ENCODE measurements at regions not wholly inside any gene's neighbourhood (a gene's known extent, or its start where the extent isn't known, plus 50 kb on each side); places are given as distances from the start of the nearest gene placed in this dataset.

- H3K36me3 ChIP-seq: no peaks in the 10 kb centered on the region
- H3K27ac ChIP-seq: no peak overlapping the region
- ATAC-seq (ENCODE audit: low FRiP score in 2 of 2) (no peak), DNase-seq (no peak)
- H3K9me3 ChIP-seq: no peaks in the 10 kb centered on the region
- TF ChIP-seq POLR2AphosphoS5 (IDR thresholded peaks at IDR 0.05) (no peak), EP300 (IDR thresholded peaks at IDR 0.05) (no peak), POLR2A (IDR thresholded peaks at IDR 0.05) (no peak), CTCF (IDR thresholded peaks at IDR 0.05) (no peak)
- H3K4me1 ChIP-seq: no peaks in the 10 kb centered on the region
- no peaks in the 10 kb centered on the region for H3K27me3 ChIP-seq
- no peak overlapping the region for H3K4me3 ChIP-seq
- 54 to 70% methylated on average over 7 of the region's 7 CpGs for WGBS, 2 donors
These were observed 733.1 kb downstream of the TYW1 start for GRCh38 chr7:67729771-67730170.

- TF ChIP-seq EP300 (IDR thresholded peaks at IDR 0.05): no peak
- no peak for TF ChIP-seq CTCF (IDR thresholded peaks at IDR 0.05)
- no peak for TF ChIP-seq POLR2A (IDR thresholded peaks at IDR 0.05)
- no peak for TF ChIP-seq POLR2AphosphoS5 (IDR thresholded peaks at IDR 0.05)
- DNase-seq (no peak), ATAC-seq (ENCODE audit: low FRiP score in 2 of 2) (no peak)
- no peaks in the 10 kb centered on the region for H3K27me3 ChIP-seq
- H3K4me3 ChIP-seq: no peak overlapping the region
- 75 to 78% methylated on average over 2 of the region's 2 CpGs for WGBS, 2 donors
- no peaks in the 10 kb centered on the region for H3K36me3 ChIP-seq
- H3K9me3 ChIP-seq: no peaks in the 10 kb centered on the region
- no peaks in the 10 kb centered on the region for H3K4me1 ChIP-seq
- H3K27ac ChIP-seq: no peak overlapping the region
These were observed 735.1 kb downstream of the TYW1 start for GRCh38 chr7:67731704-67732103.

GRCh38 chr7:67732898-67733297, 736.3 kb downstream of the TYW1 start:
- Histone ChIP-seq H3K27ac (no peak overlapping the region), H3K27me3 (no peaks in the 10 kb centered on the region), H3K9me3 (no peaks in the 10 kb centered on the region), H3K36me3 (no peaks in the 10 kb centered on the region), H3K4me1 (no peaks in the 10 kb centered on the region), H3K4me3 (no peak overlapping the region)
- ATAC-seq (ENCODE audit: low FRiP score in 2 of 2): no peak
- DNase-seq: no peak
- TF ChIP-seq CTCF (IDR thresholded peaks at IDR 0.05) (no peak), EP300 (IDR thresholded peaks at IDR 0.05) (no peak), POLR2AphosphoS5 (IDR thresholded peaks at IDR 0.05) (no peak), POLR2A (IDR thresholded peaks at IDR 0.05) (no peak)
- WGBS, 2 donors: 93 to 100% methylated on average over 1 of the region's 1 CpG

- no peaks in the 10 kb centered on the region for H3K36me3 ChIP-seq
- TF ChIP-seq POLR2A (IDR thresholded peaks at IDR 0.05): no peak
- no peak for TF ChIP-seq POLR2AphosphoS5 (IDR thresholded peaks at IDR 0.05)
- no peak for TF ChIP-seq CTCF (IDR thresholded peaks at IDR 0.05)
- no peak for TF ChIP-seq EP300 (IDR thresholded peaks at IDR 0.05)
- no peak overlapping the region for H3K4me3 ChIP-seq
- H3K4me1 ChIP-seq: no peaks in the 10 kb centered on the region
- no peak for ATAC-seq (ENCODE audit: low FRiP score in 2 of 2)
- no peaks in the 10 kb centered on the region for H3K27me3 ChIP-seq
- WGBS, 2 donors: 76 to 79% methylated on average over 3 of the region's 3 CpGs
- H3K27ac ChIP-seq: no peak overlapping the region
- no peaks in the 10 kb centered on the region for H3K9me3 ChIP-seq
- DNase-seq: no peak
These were observed 741.5 kb downstream of the TYW1 start for GRCh38 chr7:67738145-67738544.

- Histone ChIP-seq H3K36me3 (no peaks in the 10 kb centered on the region), H3K4me3 (no peak overlapping the region), H3K27me3 (no peaks in the 10 kb centered on the region), H3K27ac (no peak overlapping the region), H3K9me3 (no peaks in the 10 kb centered on the region), H3K4me1 (no peaks in the 10 kb centered on the region)
- WGBS, 2 donors: 41 to 50% methylated on average over 6 of the region's 6 CpGs
- ATAC-seq (ENCODE audit: low FRiP score in 2 of 2) (peak; percentile 26 to 91), DNase-seq (peak in 1 of 2 donors; percentile 31)
- TF ChIP-seq EP300 (IDR thresholded peaks at IDR 0.05) (peak in 1 of 4 donors; percentile 42), POLR2AphosphoS5 (IDR thresholded peaks at IDR 0.05) (no peak)
These were observed 742.3 kb downstream of the TYW1 start for GRCh38 chr7:67738958-67739357.
